ENCODE measurements at regions not wholly inside any gene's neighbourhood (a gene's known extent, or its start where the extent isn't known, plus 50 kb on each side); places are given as distances from the start of the nearest gene placed in this dataset.

DNA sequence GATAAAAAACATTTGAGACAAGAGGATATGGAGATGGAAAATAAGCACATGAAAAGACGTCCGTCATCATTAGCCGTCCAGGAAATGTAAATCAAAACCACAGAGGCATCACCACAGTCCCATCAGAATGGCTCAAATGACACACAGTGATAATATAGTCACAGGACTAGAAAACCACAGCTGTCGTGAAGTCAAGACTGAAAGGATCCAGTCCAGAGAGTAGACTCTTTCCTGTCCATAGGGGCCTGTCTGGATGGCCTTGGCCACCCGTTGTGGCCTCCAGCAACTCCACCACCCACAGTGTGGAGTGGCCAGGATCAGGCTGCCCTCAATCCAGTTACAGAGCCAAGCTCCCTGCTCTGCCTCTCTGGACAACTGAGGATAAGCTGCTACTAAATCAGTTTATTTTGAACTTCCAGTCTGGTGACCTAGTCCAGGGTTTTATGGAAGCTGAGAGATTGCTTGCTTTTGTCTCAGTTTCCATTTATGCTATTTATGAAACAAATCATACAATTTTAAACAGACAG is 60.4 kb downstream of the RHOB start:
- TF ChIP-seq RARB (CRISPR knock-in tag; IDR thresholded peaks at IDR 0.05) (no peak), PPARA (CRISPR knock-in tag; IDR thresholded peaks at IDR 0.05; ENCODE audit: borderline replicate concordance) (no peak), ARNTL (CRISPR knock-in tag; IDR thresholded peaks at IDR 0.05; ENCODE audit: borderline replicate concordance, low read depth) (no peak)

All from SK-N-SH treated with all-trans-retinoic acid at 6 μM for 48 hours (cell line).